ENCODE measurements at regions not wholly inside any gene's neighbourhood (a gene's known extent, or its start where the extent isn't known, plus 50 kb on each side); places are given as distances from the start of the nearest gene placed in this dataset.

- dilution Hi-C loops (cut with MboI; ENCODE audit: extremely low pct_ligation_motif_present, low sequenced_read_pairs): no loop called here
- peaks cover 5 to 12% of the 10 kb centered on the region in 2 experiments for H3K27me3 ChIP-seq (ENCODE audit: control insufficient read depth in 2 of 2, insufficient read depth in 2 of 2, low read length in 2 of 2)
- DNase-seq (ENCODE audit: low read depth, low spot score): no peak
- no peak overlapping the region for H3K4me2 ChIP-seq (ENCODE audit: insufficient read depth, low read length)
- H3K27ac ChIP-seq (ENCODE audit: insufficient read depth, low read depth, low read length): no peak overlapping the region
- no peaks in the 10 kb centered on the region for H3K4me1 ChIP-seq (ENCODE audit: control insufficient read depth, extremely low read depth, insufficient read depth, low read length)
- no peaks in the 10 kb centered on the region for H3K9me3 ChIP-seq (replicated peaks; ENCODE audit: control insufficient read depth, insufficient read depth, low read length)
- TF ChIP-seq POLR2A (IDR thresholded peaks at IDR 0.05; ENCODE audit: low read depth, low read length): no peak
- TF ChIP-seq EZH2 (IDR thresholded peaks at IDR 0.05; ENCODE audit: borderline replicate concordance, low read depth, low read length, severe bottlenecking): no peak
- no peak for TF ChIP-seq JUN (IDR thresholded peaks at IDR 0.05; ENCODE audit: borderline replicate concordance, insufficient read depth, insufficient read length, low read depth)
- TF ChIP-seq MAX (IDR thresholded peaks at IDR 0.05; ENCODE audit: insufficient read depth, insufficient read length): no peak
- TF ChIP-seq, protein P1, sequence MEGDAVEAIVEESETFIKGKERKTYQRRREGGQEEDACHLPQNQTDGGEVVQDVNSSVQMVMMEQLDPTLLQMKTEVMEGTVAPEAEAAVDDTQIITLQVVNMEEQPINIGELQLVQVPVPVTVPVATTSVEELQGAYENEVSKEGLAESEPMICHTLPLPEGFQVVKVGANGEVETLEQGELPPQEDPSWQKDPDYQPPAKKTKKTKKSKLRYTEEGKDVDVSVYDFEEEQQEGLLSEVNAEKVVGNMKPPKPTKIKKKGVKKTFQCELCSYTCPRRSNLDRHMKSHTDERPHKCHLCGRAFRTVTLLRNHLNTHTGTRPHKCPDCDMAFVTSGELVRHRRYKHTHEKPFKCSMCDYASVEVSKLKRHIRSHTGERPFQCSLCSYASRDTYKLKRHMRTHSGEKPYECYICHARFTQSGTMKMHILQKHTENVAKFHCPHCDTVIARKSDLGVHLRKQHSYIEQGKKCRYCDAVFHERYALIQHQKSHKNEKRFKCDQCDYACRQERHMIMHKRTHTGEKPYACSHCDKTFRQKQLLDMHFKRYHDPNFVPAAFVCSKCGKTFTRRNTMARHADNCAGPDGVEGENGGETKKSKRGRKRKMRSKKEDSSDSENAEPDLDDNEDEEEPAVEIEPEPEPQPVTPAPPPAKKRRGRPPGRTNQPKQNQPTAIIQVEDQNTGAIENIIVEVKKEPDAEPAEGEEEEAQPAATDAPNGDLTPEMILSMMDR (IDR thresholded peaks at IDR 0.05; ENCODE audit: extremely low read depth in 1 of 2, insufficient read depth in 1 of 2, low read depth in 1 of 2, low read length in 2 of 2): no peak
- TF ChIP-seq GATA2 (IDR thresholded peaks at IDR 0.05; ENCODE audit: insufficient read depth, insufficient read length, low read depth, low read length): no peak
- ChIA-PET POLR2A (no interaction called here), CTCF (interaction anchor here (1.0 to 1.1 kb wide), 4 partner anchors 9 to 29 kb away, joined by 3 to 4 read pairs (median 4); no protein-coding TSS in a partner anchor)
- H3K4me3 ChIP-seq (replicated peaks in 1 of 3; ENCODE audit: insufficient read depth in 1 of 3, low read depth in 1 of 3, low read length in 3 of 3): no peak overlapping the region
- FAIRE-seq: no peak
- H3K9ac ChIP-seq (replicated peaks; ENCODE audit: extremely low read depth, insufficient read depth, low read length): no peak overlapping the region
- no TSS peak for BruUV-seq (replicated peaks)
- H2AFZ ChIP-seq (ENCODE audit: low read depth, low read length): no peak overlapping the region
- no peaks in the 10 kb centered on the region for H3K9me1 ChIP-seq (replicated peaks; ENCODE audit: control insufficient read depth, extremely low read depth, insufficient read depth, low read length)
- H3K36me3 ChIP-seq (ENCODE audit: control insufficient read depth in 2 of 2, extremely low read depth in 1 of 2, insufficient read depth in 2 of 2, low read length in 2 of 2): no peaks in the 10 kb centered on the region
- H3K79me2 ChIP-seq (ENCODE audit: control insufficient read depth, insufficient read depth, low read length): no peaks in the 10 kb centered on the region
- H4K20me1 ChIP-seq (replicated peaks; ENCODE audit: control insufficient read depth, extremely low read depth, insufficient read depth, low read length): no peaks in the 10 kb centered on the region
- intact Hi-C loops (cut with micrococcal nuclease): no loop called here
Measured at GRCh38 chr3:31438742-31439141, 94.0 kb upstream of the STT3B start.

Data from endothelial cell of umbilical vein (primary cell).